MCF 10A (cell line): ENCODE measurements at regions not wholly inside any gene's neighbourhood (a gene's known extent, or its start where the extent isn't known, plus 50 kb on each side); places are given as distances from the start of the nearest gene placed in this dataset.

ENCODE experiments used
- BruUV-seq: library from RNA; stranded (reverse); fragments of 400-500 nt; replicated peaks from 2 replicates; lab custom pipeline; 2021; lab: Mats Ljungman, UMichigan
- CTCF ChIA-PET: fragments of 300-600 bp; sonication (Branson Sonifier 250); formaldehyde crosslinking; extraction: SDS; loops from one replicate; lab custom pipeline; 2021; ENCODE audit warnings: antibody characterized with exemption, inconsistent platforms; lab: Yijun Ruan, JAX
- POLR2A ChIA-PET: fragments of 300-600, 350-650 bp; sonication (Branson Sonifier 250); formaldehyde crosslinking; extraction: SDS; loops from one replicate; lab custom pipeline; 2020; ENCODE audit warnings: antibody characterized with exemption, inconsistent platforms; lab: Yijun Ruan, JAX
- DNase-seq: peaks from one replicate; pipeline ENCODE4 v3.0.0-alpha.2; 2018; ENCODE audit not compliant: unreplicated experiment
- H3K27ac Mint-ChIP-seq: one replicate; pipeline ENCODE4 v1.8.0; 2022; ENCODE audit warnings: mild to moderate bottlenecking, low read depth, mixed read lengths; ENCODE audit not compliant: unreplicated experiment
- H3K27me3 Mint-ChIP-seq: one replicate; pipeline ENCODE4 v1.8.0; 2022; ENCODE audit warnings: mixed read lengths; ENCODE audit not compliant: insufficient read depth, unreplicated experiment
- H3K36me3 Mint-ChIP-seq: one replicate; pipeline ENCODE4 v1.8.0; 2022; ENCODE audit warnings: mild to moderate bottlenecking, moderate library complexity, mixed read lengths; ENCODE audit not compliant: insufficient read depth, unreplicated experiment
- H3K4me1 Mint-ChIP-seq: one replicate; pipeline ENCODE4 v1.8.0; 2022; ENCODE audit warnings: mixed read lengths; ENCODE audit not compliant: insufficient read depth, unreplicated experiment
- H3K4me3 Mint-ChIP-seq: one replicate; pipeline ENCODE4 v1.8.0; 2022; ENCODE audit warnings: mild to moderate bottlenecking, moderate library complexity, mixed read lengths; ENCODE audit not compliant: unreplicated experiment
- H3K9me3 Mint-ChIP-seq: one replicate; pipeline ENCODE4 v1.8.0; 2022; ENCODE audit warnings: mixed read lengths; ENCODE audit not compliant: unreplicated experiment
- intact Hi-C: fragments of 100-400 bp; cut with micrococcal nuclease; formaldehyde crosslinking; loops from 2 replicates; pipeline ENCODE4 v1.14.1; 2022
- TF ChIP-seq, protein P1 (sequence below): fragments of 200-600 bp; IDR thresholded peaks from one replicate; pipeline ENCODE4 v1.8.0; 2022; ENCODE audit warnings: antibody characterized with exemption, mild to moderate bottlenecking; ENCODE audit not compliant: unreplicated experiment

DNA sequence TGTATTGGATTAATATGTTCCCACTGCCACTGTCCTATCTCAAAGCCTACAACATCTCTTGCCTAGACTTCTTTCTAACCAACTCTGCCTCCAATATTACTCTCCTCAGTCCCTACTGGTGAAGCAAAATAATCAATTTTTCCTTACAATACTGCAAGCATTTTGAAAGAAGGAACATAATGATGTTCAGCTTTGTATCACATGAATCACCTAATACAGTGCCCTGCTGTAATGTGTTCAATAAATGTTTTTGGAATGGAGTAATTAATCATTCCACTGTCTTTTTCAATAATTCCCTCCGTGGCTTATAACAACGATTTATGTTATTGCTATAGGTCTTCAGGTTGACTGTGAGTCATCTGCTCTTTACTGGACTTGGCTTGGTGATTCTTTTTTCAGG lies 356.4 kb downstream of the TDRD15 start:
- intact Hi-C loops, result no loop called here
- TF ChIP-seq, protein P1, sequence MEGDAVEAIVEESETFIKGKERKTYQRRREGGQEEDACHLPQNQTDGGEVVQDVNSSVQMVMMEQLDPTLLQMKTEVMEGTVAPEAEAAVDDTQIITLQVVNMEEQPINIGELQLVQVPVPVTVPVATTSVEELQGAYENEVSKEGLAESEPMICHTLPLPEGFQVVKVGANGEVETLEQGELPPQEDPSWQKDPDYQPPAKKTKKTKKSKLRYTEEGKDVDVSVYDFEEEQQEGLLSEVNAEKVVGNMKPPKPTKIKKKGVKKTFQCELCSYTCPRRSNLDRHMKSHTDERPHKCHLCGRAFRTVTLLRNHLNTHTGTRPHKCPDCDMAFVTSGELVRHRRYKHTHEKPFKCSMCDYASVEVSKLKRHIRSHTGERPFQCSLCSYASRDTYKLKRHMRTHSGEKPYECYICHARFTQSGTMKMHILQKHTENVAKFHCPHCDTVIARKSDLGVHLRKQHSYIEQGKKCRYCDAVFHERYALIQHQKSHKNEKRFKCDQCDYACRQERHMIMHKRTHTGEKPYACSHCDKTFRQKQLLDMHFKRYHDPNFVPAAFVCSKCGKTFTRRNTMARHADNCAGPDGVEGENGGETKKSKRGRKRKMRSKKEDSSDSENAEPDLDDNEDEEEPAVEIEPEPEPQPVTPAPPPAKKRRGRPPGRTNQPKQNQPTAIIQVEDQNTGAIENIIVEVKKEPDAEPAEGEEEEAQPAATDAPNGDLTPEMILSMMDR, result no peak
- CTCF ChIA-PET, result no interaction called here
- H3K9me3 Mint-ChIP-seq, result peaks cover 7% of the 10 kb centered on the region
- no peak overlapping the region for H3K27ac Mint-ChIP-seq
- POLR2A ChIA-PET, result interaction anchor here (0.7 kb wide), 1 partner anchor 627 kb away, joined by 3 read pairs; no protein-coding TSS in a partner anchor
- no TSS peak for BruUV-seq
- no peaks in the 10 kb centered on the region for H3K27me3 Mint-ChIP-seq
- H3K36me3 Mint-ChIP-seq, result no peaks in the 10 kb centered on the region
- H3K4me1 Mint-ChIP-seq, result no peaks in the 10 kb centered on the region
- H3K4me3 Mint-ChIP-seq, result no peak overlapping the region
- no peak for DNase-seq

DNA sequence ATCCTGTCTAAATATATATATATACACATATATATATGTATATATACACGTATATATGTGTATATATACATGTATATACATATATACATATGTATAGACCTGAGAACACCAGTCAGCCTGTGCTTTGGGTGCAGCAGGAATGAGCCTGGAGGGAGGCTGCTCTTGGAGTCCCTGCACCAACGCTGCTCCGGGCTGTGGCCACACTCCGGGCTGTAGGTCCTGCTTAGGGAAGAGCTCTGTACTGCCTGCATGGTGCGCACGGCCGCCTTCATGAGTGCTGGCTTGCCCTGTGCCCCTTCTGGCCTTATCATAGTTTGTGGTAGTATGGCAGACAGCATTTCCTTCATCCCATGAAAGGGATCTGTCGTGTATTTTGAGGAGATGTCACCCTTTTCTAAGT lies 360.9 kb downstream of the TDRD15 start:
- Mint-ChIP-seq H3K27me3 (no peaks in the 10 kb centered on the region), H3K4me1 (no peaks in the 10 kb centered on the region), H3K27ac (no peak overlapping the region), H3K4me3 (no peak overlapping the region), H3K9me3 (no peaks in the 10 kb centered on the region), H3K36me3 (no peaks in the 10 kb centered on the region)
- POLR2A ChIA-PET, result no interaction called here
- DNase-seq, result no peak
- no TSS peak for BruUV-seq
- TF ChIP-seq, protein P1, result no peak
- intact Hi-C loops, result no loop called here
- CTCF ChIA-PET, result interaction anchor here (1.1 kb wide), 1 partner anchor 13 kb away, joined by 3 read pairs; no protein-coding TSS in a partner anchor

DNA sequence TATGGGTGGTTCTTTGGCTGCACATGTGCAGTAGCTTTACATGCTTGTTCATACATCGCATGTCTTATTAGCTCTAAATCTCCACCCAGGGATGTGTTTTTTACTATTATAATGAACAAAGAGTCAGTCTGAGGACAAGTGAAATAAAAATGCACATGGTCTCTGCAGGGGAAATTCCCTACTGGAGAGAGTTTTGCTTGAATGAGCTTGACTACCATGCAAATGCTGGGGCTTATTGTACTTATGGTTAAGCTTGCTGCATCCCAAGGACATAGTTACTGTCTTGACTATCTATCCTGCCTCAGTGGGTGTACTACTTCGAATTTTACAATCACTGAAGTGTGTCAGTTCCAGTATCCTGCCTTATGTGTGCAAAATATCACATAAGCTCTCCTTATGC lies 362.7 kb downstream of the TDRD15 start:
- no peak for DNase-seq
- intact Hi-C loops, result no loop called here
- no peaks in the 10 kb centered on the region for H3K27me3 Mint-ChIP-seq
- ChIA-PET CTCF (interaction anchor here (1.3 kb wide), 1 partner anchor 114 kb away, joined by 4 read pairs; no protein-coding TSS in a partner anchor), POLR2A (interaction anchor here (0.7 kb wide), 1 partner anchor 9 kb away, joined by 3 read pairs; no protein-coding TSS in a partner anchor)
- BruUV-seq, result no TSS peak
- no peak overlapping the region for H3K27ac Mint-ChIP-seq
- no peak overlapping the region for H3K4me3 Mint-ChIP-seq
- no peaks in the 10 kb centered on the region for H3K36me3 Mint-ChIP-seq
- H3K9me3 Mint-ChIP-seq, result no peaks in the 10 kb centered on the region
- no peaks in the 10 kb centered on the region for H3K4me1 Mint-ChIP-seq
- TF ChIP-seq, protein P1, result no peak

DNA sequence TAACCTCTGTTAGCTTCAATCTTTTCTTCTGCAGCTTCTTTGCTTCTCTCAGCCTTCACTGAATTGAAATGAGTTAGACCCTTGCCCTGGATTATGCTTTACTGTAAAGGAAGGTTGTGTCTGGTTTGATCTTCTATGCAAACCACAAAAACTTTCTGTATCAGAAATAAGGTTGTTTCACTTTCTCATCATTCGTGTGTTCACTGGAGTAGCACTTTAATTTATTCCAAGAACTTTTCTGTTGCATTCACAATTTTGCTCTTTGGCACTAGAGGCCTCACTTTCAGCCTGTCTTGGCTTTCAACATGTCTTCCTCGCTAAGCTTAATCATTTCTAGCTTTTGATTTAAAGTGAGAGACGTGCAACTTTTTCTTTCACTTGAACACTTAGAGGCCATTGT lies 365.3 kb downstream of the TDRD15 start:
- Mint-ChIP-seq H3K9me3 (no peaks in the 10 kb centered on the region), H3K27ac (no peak overlapping the region), H3K36me3 (no peaks in the 10 kb centered on the region), H3K4me1 (no peaks in the 10 kb centered on the region), H3K27me3 (no peaks in the 10 kb centered on the region), H3K4me3 (no peak overlapping the region)
- CTCF ChIA-PET, result interaction anchor here (0.6 to 0.8 kb wide), 5 partner anchors 24 to 526 kb away, joined by 3 to 7 read pairs (median 4); no protein-coding TSS in a partner anchor
- POLR2A ChIA-PET, result no interaction called here
- intact Hi-C loops, result no loop called here
- TF ChIP-seq, protein P1, result no peak
- BruUV-seq, result no TSS peak
- DNase-seq, result no peak
